ENCODE measurements at regions not wholly inside any gene's neighbourhood (a gene's known extent, or its start where the extent isn't known, plus 50 kb on each side); places are given as distances from the start of the nearest gene placed in this dataset.

DNA sequence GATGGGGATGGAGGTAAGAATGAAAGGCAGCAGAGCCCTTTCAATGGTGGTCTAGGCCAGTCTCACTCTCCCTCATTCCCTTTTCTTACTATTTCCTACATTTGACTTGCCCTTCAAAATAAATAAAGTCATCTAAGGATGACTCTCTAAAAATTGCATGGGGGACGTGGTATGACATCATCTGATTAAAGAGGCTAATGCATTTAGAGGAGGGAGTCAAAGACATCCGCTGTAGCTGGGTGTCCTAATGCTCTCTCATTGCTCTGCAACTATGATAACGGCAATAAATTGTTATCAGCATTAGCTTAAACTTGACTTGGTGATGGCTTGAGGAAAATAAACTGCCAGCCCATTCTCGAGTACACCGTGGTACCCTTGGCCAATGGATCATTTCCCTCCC lies 225.6 kb upstream of the PBX1 start:
- TF ChIP-seq POLR2AphosphoS5 (IDR thresholded peaks at IDR 0.05): no peak
- TF ChIP-seq POLR2A (IDR thresholded peaks at IDR 0.05): no peak
- no peak for TF ChIP-seq CTCF (IDR thresholded peaks at IDR 0.05)
- TF ChIP-seq EP300 (IDR thresholded peaks at IDR 0.05): no peak
- Histone ChIP-seq H3K27ac (no peak overlapping the region), H3K9me3 (no peaks in the 10 kb centered on the region), H3K36me3 (no peaks in the 10 kb centered on the region), H3K27me3 (no peaks in the 10 kb centered on the region), H3K4me1 (no peaks in the 10 kb centered on the region), H3K4me3 (no peak overlapping the region)
- 91 to 93% methylated on average over 5 of the region's 5 CpGs for WGBS, 2 donors
- DNase-seq (no peak), ATAC-seq (ENCODE audit: low FRiP score in 2 of 2) (no peak)

DNA sequence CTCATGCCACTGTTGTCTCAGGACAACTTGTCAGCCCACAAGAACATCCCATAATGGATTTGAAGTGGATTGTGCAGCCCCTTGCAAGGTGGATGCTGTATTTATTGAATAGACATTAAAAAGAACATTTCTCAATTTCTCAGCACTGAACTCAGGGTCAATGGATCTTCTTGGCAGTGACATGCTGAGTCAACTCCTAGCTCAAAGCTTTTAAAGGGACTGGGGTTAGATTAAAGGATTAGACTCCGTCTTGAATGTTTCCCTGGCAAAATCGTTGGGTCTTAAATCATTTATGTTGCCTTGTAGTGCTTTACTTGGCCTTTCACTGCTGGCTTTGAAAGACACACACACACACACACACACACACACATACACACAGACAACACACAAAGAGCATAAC lies 221.6 kb upstream of the PBX1 start:
- Histone ChIP-seq H3K27ac (no peak overlapping the region), H3K36me3 (no peaks in the 10 kb centered on the region), H3K9me3 (peaks cover 0 to 7% (median 3%) of the 10 kb centered on the region in 4 donors), H3K4me1 (no peaks in the 10 kb centered on the region), H3K27me3 (no peaks in the 10 kb centered on the region), H3K4me3 (no peak overlapping the region)
- 44 to 56% methylated on average over 2 of the region's 2 CpGs for WGBS, 2 donors
- TF ChIP-seq EP300 (IDR thresholded peaks at IDR 0.05) (no peak), CTCF (IDR thresholded peaks at IDR 0.05) (no peak), POLR2A (IDR thresholded peaks at IDR 0.05) (no peak), POLR2AphosphoS5 (IDR thresholded peaks at IDR 0.05) (no peak)
- DNase-seq (no peak), ATAC-seq (ENCODE audit: low FRiP score in 2 of 2) (no peak)

DNA sequence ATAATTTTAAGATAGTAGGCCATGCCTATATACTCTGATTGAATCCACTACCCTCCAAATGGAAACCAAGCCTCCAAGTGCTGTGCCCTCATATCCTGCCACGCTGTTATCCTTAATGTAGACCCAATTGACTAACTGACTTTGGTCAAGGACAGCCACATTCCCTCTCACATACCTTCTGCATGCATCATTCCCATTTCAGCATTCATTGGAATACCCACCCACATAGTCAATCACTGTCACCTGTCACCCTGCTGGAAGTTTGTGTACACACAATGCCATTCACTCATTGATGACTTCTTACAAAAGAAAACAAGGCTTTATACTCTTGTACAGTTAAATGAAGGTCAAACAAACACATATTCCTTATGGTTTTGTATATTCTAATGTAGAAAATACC lies 221.1 kb upstream of the PBX1 start:
- no peak for TF ChIP-seq EP300 (IDR thresholded peaks at IDR 0.05)
- no peak for TF ChIP-seq CTCF (IDR thresholded peaks at IDR 0.05)
- no peak for TF ChIP-seq POLR2AphosphoS5 (IDR thresholded peaks at IDR 0.05)
- DNase-seq (no peak), ATAC-seq (ENCODE audit: low FRiP score in 2 of 2) (no peak)
- H3K27ac ChIP-seq: no peak overlapping the region
- H3K9me3 ChIP-seq: peaks cover 0 to 7% (median 3%) of the 10 kb centered on the region in 4 donors
- H3K27me3 ChIP-seq: no peaks in the 10 kb centered on the region
- H3K36me3 ChIP-seq: no peaks in the 10 kb centered on the region
- H3K4me3 ChIP-seq: no peak overlapping the region
- WGBS, 2 donors: 76 to 80% methylated on average over 1 of the region's 1 CpG
- H3K4me1 ChIP-seq: no peaks in the 10 kb centered on the region

DNA sequence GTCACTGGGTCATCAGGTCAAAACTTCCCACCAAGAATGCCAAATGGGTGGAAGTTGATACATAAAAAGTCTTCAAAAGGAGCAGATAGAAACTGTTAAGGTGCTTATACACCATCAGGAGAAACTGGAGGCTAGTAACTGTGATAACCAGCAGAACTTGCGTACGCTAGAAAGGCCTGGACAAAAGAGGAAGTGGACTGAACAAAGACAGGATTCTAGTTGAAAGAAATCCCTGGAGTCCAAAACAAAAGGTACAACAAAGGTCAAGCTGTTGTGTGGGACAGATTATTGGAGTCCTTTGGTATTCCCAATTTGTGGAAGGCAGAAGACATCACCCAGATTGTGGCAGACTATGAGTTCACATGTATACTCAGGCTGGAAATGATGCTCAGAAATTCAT lies 215.8 kb upstream of the PBX1 start:
- no peaks in the 10 kb centered on the region for H3K27me3 ChIP-seq
- no peak overlapping the region for H3K4me3 ChIP-seq
- no peaks in the 10 kb centered on the region for H3K4me1 ChIP-seq
- no peak overlapping the region for H3K27ac ChIP-seq
- WGBS, 2 donors: 35 to 62% methylated on average over 2 of the region's 2 CpGs
- ATAC-seq (ENCODE audit: low FRiP score in 2 of 2) (no peak), DNase-seq (no peak)
- no peaks in the 10 kb centered on the region for H3K36me3 ChIP-seq
- TF ChIP-seq POLR2AphosphoS5 (IDR thresholded peaks at IDR 0.05): no peak
- TF ChIP-seq EP300 (IDR thresholded peaks at IDR 0.05): no peak
- no peak for TF ChIP-seq CTCF (IDR thresholded peaks at IDR 0.05)
- TF ChIP-seq POLR2A (IDR thresholded peaks at IDR 0.05): no peak
- peaks cover 0 to 7% (median 4%) of the 10 kb centered on the region in 4 donors for H3K9me3 ChIP-seq

DNA sequence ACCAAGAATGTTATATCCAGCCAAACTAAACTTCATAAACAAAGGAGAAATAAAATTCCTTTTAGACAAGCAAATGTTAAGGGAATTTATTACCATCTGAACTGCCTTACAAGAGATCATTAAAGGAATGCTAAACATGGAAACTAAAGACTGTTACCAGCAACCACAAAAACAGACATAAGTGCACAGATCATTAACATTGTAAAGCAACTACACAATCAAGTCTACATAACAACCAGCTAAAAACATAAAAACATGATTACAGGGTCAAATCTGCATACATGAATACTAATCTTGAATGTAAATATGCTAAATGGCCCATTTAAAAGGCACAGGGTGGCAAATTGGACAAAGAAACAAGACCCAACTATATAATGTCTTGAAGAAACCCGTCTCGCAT lies 211.0 kb upstream of the PBX1 start:
- ATAC-seq (ENCODE audit: low FRiP score in 2 of 2): no peak
- 91 to 93% methylated on average over 2 of the region's 2 CpGs for WGBS, 2 donors

More for the DNA sequence above, 211.0 kb upstream of the PBX1 start:
- Histone ChIP-seq H3K9me3 (peaks cover 0 to 13% (median 6%) of the 10 kb centered on the region in 4 donors), H3K27ac (no peak overlapping the region), H3K27me3 (no peaks in the 10 kb centered on the region), H3K4me3 (no peak overlapping the region), H3K4me1 (no peaks in the 10 kb centered on the region), H3K36me3 (no peaks in the 10 kb centered on the region)
- TF ChIP-seq POLR2AphosphoS5 (IDR thresholded peaks at IDR 0.05) (no peak), POLR2A (IDR thresholded peaks at IDR 0.05) (no peak)
- DNase-seq: no peak

Measured in upper lobe of left lung (tissue), 6 donors.